ENCODE measurements at regions not wholly inside any gene's neighbourhood (a gene's known extent, or its start where the extent isn't known, plus 50 kb on each side); places are given as distances from the start of the nearest gene placed in this dataset.

DNA sequence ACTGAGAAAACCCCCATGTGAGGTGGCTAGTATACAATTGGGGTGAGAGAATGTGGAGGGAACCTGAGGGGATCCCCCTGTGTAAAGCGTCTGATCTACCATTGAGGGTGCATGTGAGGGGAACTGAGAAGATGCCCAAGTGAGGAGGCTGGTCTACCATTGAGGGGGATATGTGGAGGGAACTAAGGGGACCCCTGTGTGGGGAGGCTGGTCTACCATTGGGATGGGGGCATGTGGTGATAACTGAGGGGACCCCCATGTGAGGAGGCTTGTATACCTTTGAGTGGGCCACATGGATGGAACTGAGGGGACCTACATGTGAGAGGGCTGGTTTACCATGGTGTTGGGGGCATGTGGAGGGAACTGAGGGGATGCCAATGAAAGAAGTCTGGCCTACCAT, 160.8 kb downstream of the FBLN2 start:
- H3K79me2 ChIP-seq (ENCODE audit: control insufficient read depth, insufficient read depth, low read length), result no peaks in the 10 kb centered on the region
- dilution Hi-C loops (cut with MboI; ENCODE audit: extremely low pct_ligation_motif_present, low sequenced_read_pairs), result no loop called here
- FAIRE-seq (no peak), DNase-seq (ENCODE audit: low read depth, low spot score) (no peak)
- intact Hi-C loops (cut with micrococcal nuclease), result loop anchor here (2.0 kb wide), 1 partner anchor 65 kb away; no protein-coding TSS in a partner anchor
- no peaks in the 10 kb centered on the region for H3K9me1 ChIP-seq (replicated peaks; ENCODE audit: control insufficient read depth, extremely low read depth, insufficient read depth, low read length)
- H3K27ac ChIP-seq (ENCODE audit: insufficient read depth, low read depth, low read length), result no peak overlapping the region
- ChIA-PET CTCF (no interaction called here), POLR2A (no interaction called here)
- H3K4me2 ChIP-seq (ENCODE audit: insufficient read depth, low read length), result no peak overlapping the region
- TF ChIP-seq GATA2 (IDR thresholded peaks at IDR 0.05; ENCODE audit: insufficient read depth, insufficient read length, low read depth, low read length) (no peak), MYC (IDR thresholded peaks at IDR 0.05; ENCODE audit: low read depth, low read length) (no peak), EZH2 (IDR thresholded peaks at IDR 0.05; ENCODE audit: borderline replicate concordance, low read depth, low read length, severe bottlenecking) (no peak), FOS (IDR thresholded peaks at IDR 0.05; ENCODE audit: borderline replicate concordance, insufficient read depth, low read length) (no peak), POLR2A (IDR thresholded peaks at IDR 0.05; ENCODE audit: low read depth, low read length) (no peak), POLR2AphosphoS5 (IDR thresholded peaks at IDR 0.05; ENCODE audit: insufficient read depth, low read depth, low read length) (no peak), JUN (IDR thresholded peaks at IDR 0.05; ENCODE audit: borderline replicate concordance, insufficient read depth, insufficient read length, low read depth) (no peak)
- TF ChIP-seq, protein P1, sequence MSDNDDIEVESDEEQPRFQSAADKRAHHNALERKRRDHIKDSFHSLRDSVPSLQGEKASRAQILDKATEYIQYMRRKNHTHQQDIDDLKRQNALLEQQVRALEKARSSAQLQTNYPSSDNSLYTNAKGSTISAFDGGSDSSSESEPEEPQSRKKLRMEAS (IDR thresholded peaks at IDR 0.05; ENCODE audit: insufficient read depth, insufficient read length), result no peak
- TF ChIP-seq, protein P2, sequence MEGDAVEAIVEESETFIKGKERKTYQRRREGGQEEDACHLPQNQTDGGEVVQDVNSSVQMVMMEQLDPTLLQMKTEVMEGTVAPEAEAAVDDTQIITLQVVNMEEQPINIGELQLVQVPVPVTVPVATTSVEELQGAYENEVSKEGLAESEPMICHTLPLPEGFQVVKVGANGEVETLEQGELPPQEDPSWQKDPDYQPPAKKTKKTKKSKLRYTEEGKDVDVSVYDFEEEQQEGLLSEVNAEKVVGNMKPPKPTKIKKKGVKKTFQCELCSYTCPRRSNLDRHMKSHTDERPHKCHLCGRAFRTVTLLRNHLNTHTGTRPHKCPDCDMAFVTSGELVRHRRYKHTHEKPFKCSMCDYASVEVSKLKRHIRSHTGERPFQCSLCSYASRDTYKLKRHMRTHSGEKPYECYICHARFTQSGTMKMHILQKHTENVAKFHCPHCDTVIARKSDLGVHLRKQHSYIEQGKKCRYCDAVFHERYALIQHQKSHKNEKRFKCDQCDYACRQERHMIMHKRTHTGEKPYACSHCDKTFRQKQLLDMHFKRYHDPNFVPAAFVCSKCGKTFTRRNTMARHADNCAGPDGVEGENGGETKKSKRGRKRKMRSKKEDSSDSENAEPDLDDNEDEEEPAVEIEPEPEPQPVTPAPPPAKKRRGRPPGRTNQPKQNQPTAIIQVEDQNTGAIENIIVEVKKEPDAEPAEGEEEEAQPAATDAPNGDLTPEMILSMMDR (IDR thresholded peaks at IDR 0.05; ENCODE audit: extremely low read depth in 1 of 2, insufficient read depth in 1 of 2, low read depth in 1 of 2, low read length in 2 of 2), result no peak
- no peaks in the 10 kb centered on the region for H3K9me3 ChIP-seq (replicated peaks; ENCODE audit: control insufficient read depth, insufficient read depth, low read length)
- no TSS peak for BruUV-seq (replicated peaks)
- no peaks in the 10 kb centered on the region for H3K4me1 ChIP-seq (ENCODE audit: control insufficient read depth, extremely low read depth, insufficient read depth, low read length)
- no peaks in the 10 kb centered on the region for H3K27me3 ChIP-seq (ENCODE audit: control insufficient read depth in 2 of 2, insufficient read depth in 2 of 2, low read length in 2 of 2)
- H3K4me3 ChIP-seq (replicated peaks in 1 of 3; ENCODE audit: insufficient read depth in 1 of 3, low read depth in 1 of 3, low read length in 3 of 3), result no peak overlapping the region
- no peaks in the 10 kb centered on the region for H3K36me3 ChIP-seq (ENCODE audit: control insufficient read depth in 2 of 2, extremely low read depth in 1 of 2, insufficient read depth in 2 of 2, low read length in 2 of 2)
- H2AFZ ChIP-seq (ENCODE audit: low read depth, low read length), result no peak overlapping the region
- H4K20me1 ChIP-seq (replicated peaks; ENCODE audit: control insufficient read depth, extremely low read depth, insufficient read depth, low read length), result no peaks in the 10 kb centered on the region
- no peak overlapping the region for H3K9ac ChIP-seq (replicated peaks; ENCODE audit: extremely low read depth, insufficient read depth, low read length)

All from endothelial cell of umbilical vein (primary cell).